Uterus (tissue), 3 donors: ENCODE measurements at regions not wholly inside any gene's neighbourhood (a gene's known extent, or its start where the extent isn't known, plus 50 kb on each side); places are given as distances from the start of the nearest gene placed in this dataset.

Experiments used
- DNase-seq, 2 donors: peaks; one replicate each; pipeline ENCODE4 v3.0.0-alpha.2; 2019 to 2020
- H3K27ac ChIP-seq, 2 donors: fragments of 200-600 bp; sonication (generic); 1 replicate in 1 of 2; 2 replicates in 1 of 2; pipeline ENCODE4 v1.5.1; 2016 to 2018
- H3K27me3 ChIP-seq, 2 donors: fragments of 200-600 bp; sonication (generic); one replicate each; pipeline ENCODE4 v1.5.1; 2018 to 2019; ENCODE audit warnings: control low read depth in 1 of 2
- H3K36me3 ChIP-seq, 2 donors: fragments of 200-600 bp; sonication (generic); one replicate each; pipeline ENCODE4 v1.5.1; 2019; ENCODE audit warnings: control low read depth in 1 of 2
- H3K4me1 ChIP-seq, 2 donors: fragments of 200-600 bp; sonication (generic); one replicate each; pipeline ENCODE4 v1.5.1; 2018 to 2019; ENCODE audit warnings: control low read depth in 1 of 2
- H3K4me3 ChIP-seq, 2 donors: fragments of 200-600 bp; sonication (generic); 1 replicate in 1 of 2; 2 replicates in 1 of 2; pipeline ENCODE4 v1.5.1; 2018 to 2019; ENCODE audit warnings: mild to moderate bottlenecking in 1 of 2
- H3K9me3 ChIP-seq, 2 donors: fragments of 200-600 bp; sonication (generic); one replicate each; pipeline ENCODE4 v1.5.1; 2019; ENCODE audit warnings: control low read depth in 1 of 2
- CTCF ChIP-seq, 4 experiments: fragments of 200-600 bp in 2 of 4; fragments of 450-650 bp in 2 of 4; sonication (generic) in 2 of 4; IDR thresholded peaks; one replicate each; pipeline ENCODE4 v1.5.1; 2016 to 2019; ENCODE audit warnings: antibody characterized with exemption in 4 of 4, mild to moderate bottlenecking in 2 of 4, moderate library complexity in 1 of 4
- POLR2A ChIP-seq, 2 donors: fragments of 450-650 bp; IDR thresholded peaks; one replicate each; pipeline ENCODE4 v1.6.1; 2016; ENCODE audit warnings: antibody characterized with exemption in 2 of 2, mild to moderate bottlenecking in 1 of 2, moderate library complexity in 1 of 2
- intact Hi-C: fragments of 100-400 bp; cut with DNase I; formaldehyde crosslinking; loops from one replicate; pipeline ENCODE4 v1.15.1; 2023; ENCODE audit warnings: low total_unique reads
- donor health status: DM: yes; HTN: yes; CAD: no.

GRCh38 chr5:6058055-6058715 is 320.2 kb downstream of the MED10 start:
- Histone ChIP-seq H3K36me3 (no peaks in the 10 kb centered on the region), H3K27ac (no peak overlapping the region), H3K4me1 (no peaks in the 10 kb centered on the region), H3K4me3 (no peak overlapping the region), H3K9me3 (no peaks in the 10 kb centered on the region), H3K27me3 (no peaks in the 10 kb centered on the region)
- DNase-seq = no peak
- intact Hi-C loops = no loop called here
- TF ChIP-seq CTCF (IDR thresholded peaks at IDR 0.05) = no peak
- TF ChIP-seq POLR2A (IDR thresholded peaks at IDR 0.05) = no peak

DNA sequence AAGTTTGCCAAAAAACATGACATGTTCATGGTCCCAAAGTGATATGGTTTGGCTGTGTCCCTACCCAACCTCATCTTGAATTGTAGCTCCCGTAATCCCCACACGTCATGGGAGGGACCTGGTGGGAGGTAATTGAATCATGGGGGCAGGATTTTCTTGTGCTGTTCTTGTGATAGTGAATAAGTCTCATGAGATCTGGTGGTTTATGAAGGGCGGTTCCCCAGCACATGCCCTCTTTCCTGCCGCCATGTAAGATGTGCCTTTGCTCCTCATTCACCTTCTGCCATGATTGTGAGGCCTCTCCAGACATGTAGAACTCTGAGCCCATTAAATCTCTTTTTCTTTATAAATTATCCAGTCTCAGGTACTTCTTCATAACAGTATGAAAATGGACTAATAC is 322.1 kb downstream of the MED10 start:
- no peaks in the 10 kb centered on the region for H3K27me3 ChIP-seq
- no peak overlapping the region for H3K4me3 ChIP-seq
- intact Hi-C loops = no loop called here
- H3K27ac ChIP-seq = no peak overlapping the region
- H3K36me3 ChIP-seq = no peaks in the 10 kb centered on the region
- TF ChIP-seq CTCF (IDR thresholded peaks at IDR 0.05) = no peak
- no peak for TF ChIP-seq POLR2A (IDR thresholded peaks at IDR 0.05)
- no peaks in the 10 kb centered on the region for H3K4me1 ChIP-seq
- DNase-seq = no peak
- no peaks in the 10 kb centered on the region for H3K9me3 ChIP-seq

GRCh38 chr5:6049662-6050061 is 328.7 kb downstream of the MED10 start:
- Histone ChIP-seq H3K9me3 (no peaks in the 10 kb centered on the region), H3K4me1 (no peaks in the 10 kb centered on the region), H3K36me3 (no peaks in the 10 kb centered on the region), H3K27me3 (no peaks in the 10 kb centered on the region), H3K4me3 (no peak overlapping the region), H3K27ac (no peak overlapping the region)
- intact Hi-C loops = no loop called here
- no peak for DNase-seq
- no peak for TF ChIP-seq CTCF (IDR thresholded peaks at IDR 0.05)
- TF ChIP-seq POLR2A (IDR thresholded peaks at IDR 0.05) = no peak

DNA sequence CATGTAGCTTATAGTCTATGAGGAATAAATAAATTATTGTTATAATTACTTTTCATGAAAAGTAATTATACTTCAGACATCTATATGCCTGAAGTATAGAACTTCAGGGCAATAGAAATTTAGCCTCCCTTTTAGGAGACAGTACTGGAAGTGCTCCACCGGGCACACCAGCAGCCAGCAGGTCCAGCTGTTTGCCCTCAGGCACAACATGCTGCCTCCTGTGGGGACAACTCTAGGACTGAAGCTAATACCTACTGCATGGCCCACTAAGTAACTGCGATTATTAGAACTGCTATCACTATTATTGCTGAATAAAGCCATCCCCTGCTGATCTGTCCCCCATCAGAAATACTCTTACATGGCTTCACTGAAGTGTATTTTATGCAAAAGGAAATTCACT is 329.6 kb downstream of the MED10 start:
- H3K27me3 ChIP-seq = no peaks in the 10 kb centered on the region
- no peak for DNase-seq
- H3K27ac ChIP-seq = no peak overlapping the region
- no peaks in the 10 kb centered on the region for H3K4me1 ChIP-seq
- H3K36me3 ChIP-seq = no peaks in the 10 kb centered on the region
- TF ChIP-seq POLR2A (IDR thresholded peaks at IDR 0.05) (no peak), CTCF (IDR thresholded peaks at IDR 0.05) (no peak)
- H3K4me3 ChIP-seq = no peak overlapping the region
- intact Hi-C loops = no loop called here
- no peaks in the 10 kb centered on the region for H3K9me3 ChIP-seq

DNA sequence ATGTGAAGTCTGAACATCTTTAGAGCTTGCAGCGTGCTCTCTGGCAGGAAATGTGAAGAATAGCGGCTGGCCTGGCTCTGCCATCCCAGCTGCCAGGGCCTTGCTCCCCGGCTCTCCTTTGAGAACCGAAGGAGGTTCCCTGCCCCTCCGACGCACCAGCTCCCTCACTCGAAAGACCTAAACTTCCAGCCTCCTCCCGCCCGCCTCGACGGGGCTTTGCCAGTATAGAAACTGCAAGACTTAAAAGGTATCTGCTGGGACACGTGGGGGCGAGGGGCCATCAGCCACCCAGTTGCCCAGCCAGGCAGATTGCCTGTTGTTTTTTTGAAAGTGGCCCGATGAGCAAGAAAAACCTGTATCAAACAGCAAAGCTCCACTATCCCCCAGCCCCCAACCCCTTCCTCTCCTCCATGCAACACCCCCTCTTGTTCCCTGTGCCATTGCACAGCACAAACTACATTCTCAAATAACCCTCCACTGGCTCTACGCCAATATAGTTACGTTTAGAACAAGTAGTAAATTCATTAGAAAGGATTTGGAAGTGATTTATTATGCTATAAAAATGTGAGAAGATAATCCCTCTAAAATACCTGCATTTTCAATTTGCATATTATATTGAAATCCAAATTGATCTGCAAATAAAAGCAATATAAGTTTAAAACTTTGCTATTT is 331.9 kb downstream of the MED10 start:
- intact Hi-C loops = no loop called here
- Histone ChIP-seq H3K27ac (no peak overlapping the region), H3K9me3 (no peaks in the 10 kb centered on the region), H3K4me3 (no peak overlapping the region), H3K4me1 (no peaks in the 10 kb centered on the region), H3K27me3 (no peaks in the 10 kb centered on the region), H3K36me3 (no peaks in the 10 kb centered on the region)
- DNase-seq = no peak
- TF ChIP-seq CTCF (IDR thresholded peaks at IDR 0.05) (no peak), POLR2A (IDR thresholded peaks at IDR 0.05) (no peak)
